DOHH2 (cell line): ENCODE measurements at regions not wholly inside any gene's neighbourhood (a gene's known extent, or its start where the extent isn't known, plus 50 kb on each side); places are given as distances from the start of the nearest gene placed in this dataset.

ENCODE experiments used
- H3F3A ChIP-seq: fragments of 200-600 bp; sonication (generic), shearing (Covaris generic); 2 replicates; pipeline ENCODE4 v1.6.0; 2016; ENCODE audit warnings: antibody characterized with exemption, mild to moderate bottlenecking; ENCODE audit not compliant: control insufficient read depth, insufficient read depth
- H3K27ac ChIP-seq: fragments of 200-600 bp; sonication (generic); 2 replicates; pipeline ENCODE4 v1.5.1; 2014; ENCODE audit warnings: low read depth, mild to moderate bottlenecking, low read length, moderate library complexity
- H3K27me3 ChIP-seq: fragments of 200-600 bp; sonication (generic); 2 replicates; pipeline ENCODE4 v1.6.1; 2014; ENCODE audit warnings: mild to moderate bottlenecking, low read length, mixed read lengths; ENCODE audit not compliant: control insufficient read depth
- H3K36me3 ChIP-seq: fragments of 200-600 bp; sonication (generic); 2 replicates; pipeline ENCODE4 v1.6.1; 2014; ENCODE audit warnings: mild to moderate bottlenecking, low read length, moderate library complexity, mixed read lengths; ENCODE audit not compliant: control insufficient read depth
- H3K4me1 ChIP-seq: fragments of 200-600 bp; sonication (generic); 2 replicates; pipeline ENCODE4 v1.6.1; 2014; ENCODE audit warnings: mild to moderate bottlenecking, low read length, mixed read lengths; ENCODE audit not compliant: control insufficient read depth
- H3K4me2 ChIP-seq: fragments of 200-600 bp; sonication (generic); 2 replicates; pipeline ENCODE4 v1.6.0; 2014; ENCODE audit warnings: mild to moderate bottlenecking, low read length, moderate library complexity
- H3K4me3 ChIP-seq: fragments of 200-600 bp; sonication (generic); 2 replicates; pipeline ENCODE4 v1.5.1; 2014; ENCODE audit warnings: mild to moderate bottlenecking, low read length, mixed read lengths
- H3K79me2 ChIP-seq: fragments of 200-600 bp; sonication (generic); 2 replicates; pipeline ENCODE4 v1.6.1; 2014; ENCODE audit warnings: mild to moderate bottlenecking, low read length, mixed read lengths; ENCODE audit not compliant: control insufficient read depth
- H3K9me2 ChIP-seq: fragments of 200-600 bp; sonication (generic); replicated peaks from 2 replicates; pipeline ENCODE4 v1.6.1; 2014; ENCODE audit warnings: mild to moderate bottlenecking, low read length, mixed read lengths; ENCODE audit not compliant: control insufficient read depth
- H3K9me3 ChIP-seq: fragments of 200-600 bp; sonication (generic); 2 replicates; pipeline ENCODE4 v1.6.1; 2014; ENCODE audit warnings: antibody characterized with exemption, low read length, mixed read lengths; ENCODE audit not compliant: control insufficient read depth, insufficient read depth
- H4K20me1 ChIP-seq: fragments of 200-600 bp; sonication (generic); 2 replicates; pipeline ENCODE4 v1.6.0; 2014; ENCODE audit warnings: low read depth, mild to moderate bottlenecking, antibody characterized with exemption, low read length, moderate library complexity; ENCODE audit not compliant: control insufficient read depth, insufficient read depth
- CTCF ChIP-seq: fragments of 200-600 bp; sonication (generic); IDR thresholded peaks from one replicate; pipeline ENCODE4 v1.5.1; 2014; ENCODE audit warnings: antibody characterized with exemption, mild to moderate bottlenecking, low read depth, low read length; ENCODE audit not compliant: poor library complexity, severe bottlenecking
- EZH2phosphoT487 ChIP-seq: fragments of 200-600 bp; sonication (generic); IDR thresholded peaks from 2 replicates; pipeline ENCODE4 v1.6.1; 2017; ENCODE audit warnings: borderline replicate concordance, mild to moderate bottlenecking, antibody characterized with exemption, low read length, moderate library complexity, mixed read lengths

DNA sequence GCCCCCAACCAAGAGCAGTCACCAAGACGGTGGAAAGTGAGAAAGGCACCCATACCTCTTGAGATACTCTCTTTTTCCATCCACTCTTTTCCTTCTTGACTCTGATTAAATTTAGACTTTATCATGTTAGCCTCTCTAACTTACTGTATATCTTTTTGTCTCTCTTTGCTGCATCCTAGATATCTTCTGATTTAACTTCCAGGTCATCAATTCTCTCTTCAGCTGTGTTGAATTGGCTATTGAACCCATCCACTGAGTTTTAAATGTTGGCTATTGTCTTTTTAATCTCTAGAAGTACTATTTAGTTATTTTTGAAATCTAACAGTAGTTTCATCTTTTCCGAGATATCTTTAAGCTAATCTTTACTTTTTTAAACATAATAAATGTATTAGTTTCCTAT lies 78.3 kb upstream of the MBOAT2 start:
- no peak overlapping the region for H3K4me3 ChIP-seq
- H3K9me2 ChIP-seq: no peaks in the 10 kb centered on the region
- no peak overlapping the region for H3K4me2 ChIP-seq
- no peaks in the 10 kb centered on the region for H4K20me1 ChIP-seq
- H3F3A ChIP-seq: no peaks in the 10 kb centered on the region
- H3K4me1 ChIP-seq: no peaks in the 10 kb centered on the region
- no peaks in the 10 kb centered on the region; the same call in 1 of the 2 replicates for H3K9me3 ChIP-seq
- H3K27me3 ChIP-seq: 0 out of 2 replicates have a peak, but pooled peaks cover 4% of the 10 kb centered on the region
- TF ChIP-seq CTCF (no peak), EZH2phosphoT487 (no peak)
- no peaks in the 10 kb centered on the region for H3K36me3 ChIP-seq
- H3K79me2 ChIP-seq: no peaks in the 10 kb centered on the region
- H3K27ac ChIP-seq: no peak overlapping the region

- no peaks in the 10 kb centered on the region for H3F3A ChIP-seq
- H3K79me2 ChIP-seq: no peaks in the 10 kb centered on the region
- no peak overlapping the region for H3K4me2 ChIP-seq
- H3K4me1 ChIP-seq: no peaks in the 10 kb centered on the region
- no peak for TF ChIP-seq CTCF
- TF ChIP-seq EZH2phosphoT487: no peak
- H4K20me1 ChIP-seq: no peaks in the 10 kb centered on the region
- H3K4me3 ChIP-seq: no peak overlapping the region
- H3K27ac ChIP-seq: no peak overlapping the region
- H3K36me3 ChIP-seq: no peaks in the 10 kb centered on the region
- H3K27me3 ChIP-seq: no peaks in the 10 kb centered on the region
- no peaks in the 10 kb centered on the region; the same call in 1 of the 2 replicates for H3K9me3 ChIP-seq
- H3K9me2 ChIP-seq: no peaks in the 10 kb centered on the region
These were observed 74.9 kb upstream of the MBOAT2 start for GRCh38 chr2:9078405-9078804.

DNA sequence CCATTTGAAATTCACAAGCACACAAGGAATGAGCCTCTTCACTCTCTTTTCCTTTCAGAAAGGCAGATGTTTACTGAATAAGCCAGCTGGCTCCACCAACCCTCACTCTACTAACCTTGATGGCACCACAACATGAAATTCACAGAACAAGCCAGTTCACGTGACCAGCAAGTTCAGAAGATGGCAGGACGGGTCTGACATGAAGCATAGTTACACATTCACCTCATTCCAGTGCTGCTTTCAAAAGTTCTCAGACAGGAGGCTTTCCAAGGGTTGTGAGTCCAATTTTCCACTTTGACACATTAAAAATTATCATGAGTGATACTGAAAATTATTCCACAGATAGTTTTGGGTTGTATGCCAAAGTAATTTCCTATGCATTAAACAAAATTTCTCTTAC lies 74.2 kb upstream of the MBOAT2 start:
- H3K4me2 ChIP-seq: no peak overlapping the region

More for the DNA sequence above, 74.2 kb upstream of the MBOAT2 start:
- no peak overlapping the region for H3K4me3 ChIP-seq
- H3K4me1 ChIP-seq: no peaks in the 10 kb centered on the region
- H3F3A ChIP-seq: no peaks in the 10 kb centered on the region
- TF ChIP-seq EZH2phosphoT487: no peak
- TF ChIP-seq CTCF: no peak
- no peaks in the 10 kb centered on the region for H3K79me2 ChIP-seq
- no peak overlapping the region for H3K27ac ChIP-seq
- H3K36me3 ChIP-seq: no peaks in the 10 kb centered on the region
- H4K20me1 ChIP-seq: no peaks in the 10 kb centered on the region
- no peaks in the 10 kb centered on the region for H3K27me3 ChIP-seq
- H3K9me2 ChIP-seq: no peaks in the 10 kb centered on the region
- H3K9me3 ChIP-seq: no peaks in the 10 kb centered on the region; the same call in 1 of the 2 replicates
